HG02571 (cell line): ENCODE measurements at regions not wholly inside any gene's neighbourhood (a gene's known extent, or its start where the extent isn't known, plus 50 kb on each side); places are given as distances from the start of the nearest gene placed in this dataset.

Experiments
- ATAC-seq: cut with Tn5 transposase; IDR thresholded peaks from one replicate; pipeline ENCODE4 v1.9.1; 2021; ENCODE audit warnings: mild to moderate bottlenecking, moderate library complexity; ENCODE audit not compliant: unreplicated experiment

DNA sequence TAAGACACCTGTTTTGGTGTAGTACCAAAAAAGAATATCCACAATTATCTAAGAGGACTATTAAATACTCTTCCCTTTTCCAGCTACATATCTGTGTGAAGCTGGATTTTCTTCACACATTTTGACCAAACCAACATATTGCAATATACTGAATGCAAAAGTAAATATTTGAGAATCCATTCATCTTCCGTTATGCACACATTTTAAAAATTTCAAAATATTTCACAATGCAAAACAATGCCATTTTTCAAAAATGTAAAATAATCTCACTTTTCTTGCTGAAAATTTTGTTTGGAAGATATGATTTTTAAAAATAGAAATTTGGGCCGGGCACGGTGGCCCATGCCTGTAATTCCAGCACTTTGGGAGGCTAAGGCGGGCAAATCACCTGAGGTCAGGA, 133.9 kb upstream of the FUT8 start:
- no peak for ATAC-seq

- ATAC-seq, result no peak
Measured at GRCh38 chr14:65279510-65279909, 133.0 kb upstream of the FUT8 start.

- no peak for ATAC-seq
Measured at GRCh38 chr14:65279958-65280357, 132.6 kb upstream of the FUT8 start.

- no peak for ATAC-seq
Measured at GRCh38 chr14:65280653-65281052, 131.9 kb upstream of the FUT8 start.

DNA sequence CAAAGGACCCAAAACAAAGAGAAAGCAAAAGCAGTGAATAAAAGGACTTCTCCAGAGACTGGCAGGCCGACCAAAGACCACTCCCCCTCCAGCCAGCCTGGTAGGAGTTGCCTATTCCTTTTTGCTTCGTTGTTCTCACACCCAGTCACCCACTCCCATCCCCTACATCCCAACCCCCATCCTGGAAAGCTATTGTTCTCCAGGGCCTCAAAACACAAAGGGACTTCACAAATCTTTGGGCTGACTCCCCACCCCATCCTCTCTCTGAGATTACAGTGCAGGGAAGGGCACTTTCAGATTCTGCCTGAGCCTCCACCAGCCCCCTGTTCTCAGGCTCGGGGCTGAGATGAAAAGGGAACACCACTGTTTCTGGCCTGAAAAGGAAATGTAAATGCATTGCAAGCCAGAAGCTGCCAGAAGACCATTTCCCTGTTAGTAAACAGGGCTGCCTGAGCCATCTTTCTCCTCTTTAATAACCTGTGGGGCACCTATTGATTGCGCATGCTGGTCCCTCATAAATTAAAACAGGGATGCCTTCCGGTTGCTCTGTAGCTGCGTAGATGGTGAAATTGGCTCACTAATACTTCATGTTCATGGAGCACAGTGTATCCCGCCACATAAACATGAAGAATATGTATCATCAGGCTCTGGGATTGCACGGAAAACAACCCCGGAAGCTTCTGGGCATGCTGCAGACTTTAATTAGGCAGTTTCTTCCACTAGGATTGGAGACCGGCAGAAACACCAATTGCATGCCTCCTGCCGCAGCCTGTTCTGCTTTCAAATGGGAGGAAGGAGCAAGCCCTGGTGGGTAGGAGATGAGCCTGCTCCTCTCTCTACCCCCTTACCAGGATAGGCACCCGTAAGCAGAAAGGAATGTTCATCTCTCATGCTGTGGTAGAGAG, 130.3 kb upstream of the FUT8 start:
- no peak for ATAC-seq

DNA sequence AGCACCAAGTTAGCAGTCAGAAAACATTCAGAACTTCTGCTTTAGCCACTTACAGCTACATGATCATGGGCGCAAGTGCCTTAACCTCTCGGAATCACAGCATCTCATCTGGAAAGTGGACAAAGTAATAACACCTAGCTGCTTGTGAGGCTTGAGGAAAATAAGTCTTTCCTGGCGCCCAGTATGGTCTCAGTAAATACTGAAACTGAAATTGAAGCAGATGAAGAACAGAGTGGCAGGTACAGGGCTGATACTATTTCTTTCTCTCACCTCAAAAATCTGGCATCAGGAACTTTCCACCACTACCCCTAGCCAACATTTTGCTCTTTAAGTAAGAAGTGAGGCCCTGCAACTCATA, 129.7 kb upstream of the FUT8 start:
- no peak for ATAC-seq

GRCh38 chr14:65286443-65286842, 126.1 kb upstream of the FUT8 start:
- ATAC-seq, result no peak

DNA sequence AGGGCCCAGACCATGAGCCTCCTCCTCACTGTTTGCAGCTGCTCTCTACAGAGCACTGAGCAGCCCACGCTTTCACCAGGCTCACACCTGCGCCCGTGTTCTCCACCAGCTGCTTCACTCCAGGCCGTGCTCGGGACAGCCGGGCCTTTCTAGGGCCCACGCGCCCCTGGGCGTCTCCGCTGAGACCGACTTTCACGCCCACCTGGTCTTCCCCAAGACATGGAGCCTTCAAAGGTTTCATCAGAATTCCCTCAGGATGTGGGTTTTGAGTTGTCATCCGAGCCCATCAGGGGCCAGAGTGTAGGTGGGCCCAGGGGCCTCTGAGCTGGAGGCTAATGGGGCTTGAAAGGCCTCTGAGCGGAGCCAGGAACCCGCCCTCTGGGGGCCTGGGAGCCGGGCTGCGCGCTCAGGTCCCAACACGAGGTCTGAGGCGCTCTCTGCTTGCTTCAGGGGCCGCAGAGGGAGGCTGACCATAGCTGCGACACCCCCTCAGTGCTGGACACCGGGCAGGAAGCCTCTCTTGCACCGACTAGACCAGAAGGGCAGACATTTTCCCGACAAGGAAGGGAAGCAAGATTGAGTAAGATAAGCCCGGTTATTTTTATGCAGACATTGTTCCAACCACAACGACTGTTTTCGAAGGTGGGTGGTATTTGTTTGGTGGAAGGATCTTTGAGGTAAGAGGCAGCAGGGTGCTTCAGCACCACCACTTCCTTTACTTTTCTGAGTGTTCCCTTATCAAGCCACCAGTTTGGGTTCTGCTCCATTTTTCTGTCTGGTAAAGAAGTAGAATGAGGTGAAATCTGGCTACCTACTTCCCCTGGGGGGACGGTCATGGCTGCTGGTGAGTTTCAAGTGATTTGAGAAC, 125.0 kb upstream of the FUT8 start:
- peak; percentile 65 for ATAC-seq

DNA sequence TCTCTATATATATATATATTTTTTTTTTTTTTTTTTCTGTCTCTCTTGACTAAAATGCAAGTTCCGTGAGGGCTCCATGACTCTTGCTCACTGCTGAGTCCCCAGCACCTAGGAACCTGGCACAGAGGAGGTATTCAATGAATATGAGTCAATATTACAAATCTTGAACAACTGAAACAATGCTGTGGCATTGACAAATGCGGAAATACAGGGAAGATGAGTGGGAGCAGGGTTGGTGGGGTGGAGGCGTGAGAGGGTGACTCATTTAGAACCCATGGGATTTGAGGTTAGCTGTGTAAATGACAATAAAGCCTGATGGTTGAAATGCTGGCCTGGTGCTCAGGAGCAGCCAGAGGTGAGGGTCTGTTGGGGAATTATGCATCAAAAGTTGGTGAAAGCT, 121.7 kb upstream of the FUT8 start:
- no peak for ATAC-seq

DNA sequence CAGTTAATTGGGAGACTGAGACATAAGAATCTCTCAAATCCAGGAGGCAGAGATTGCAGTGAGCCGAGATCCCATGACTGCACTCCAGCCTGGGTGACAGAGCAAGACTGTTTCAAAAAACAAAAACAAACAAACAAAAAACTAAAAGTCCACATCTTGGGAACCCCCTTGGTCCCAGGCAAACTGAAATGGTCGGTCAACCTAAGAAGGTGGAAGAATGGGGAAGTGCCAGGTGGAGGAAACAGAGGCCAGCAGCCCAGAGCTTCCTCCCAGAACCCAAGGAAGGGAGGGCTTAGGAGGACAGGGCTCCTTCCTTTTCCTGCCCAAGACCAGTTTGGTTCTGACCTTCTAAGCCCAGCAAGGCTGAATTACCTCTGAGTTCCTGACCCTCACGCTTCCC, 121.0 kb upstream of the FUT8 start:
- no peak for ATAC-seq

DNA sequence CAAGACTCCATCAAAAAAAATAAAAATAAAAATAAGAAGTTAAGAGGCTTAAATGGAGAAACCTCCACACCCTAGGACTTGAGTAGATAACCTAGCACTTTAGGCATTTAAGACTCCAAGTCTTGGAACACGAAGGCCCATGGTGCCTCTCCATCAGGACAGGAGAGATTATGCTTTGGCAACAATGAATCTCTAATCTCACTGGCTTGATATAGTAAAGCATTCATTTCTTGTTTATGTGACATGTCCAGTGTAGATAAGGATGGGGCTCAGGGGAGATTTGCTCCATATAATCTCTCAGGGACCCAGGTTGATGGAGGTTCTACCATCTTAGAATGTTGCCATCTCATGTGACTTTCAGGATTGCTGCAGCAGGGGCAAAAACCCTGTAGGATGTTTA, 117.7 kb upstream of the FUT8 start:
- no peak for ATAC-seq

GRCh38 chr14:65296402-65296801, 116.1 kb upstream of the FUT8 start:
- no peak for ATAC-seq

DNA sequence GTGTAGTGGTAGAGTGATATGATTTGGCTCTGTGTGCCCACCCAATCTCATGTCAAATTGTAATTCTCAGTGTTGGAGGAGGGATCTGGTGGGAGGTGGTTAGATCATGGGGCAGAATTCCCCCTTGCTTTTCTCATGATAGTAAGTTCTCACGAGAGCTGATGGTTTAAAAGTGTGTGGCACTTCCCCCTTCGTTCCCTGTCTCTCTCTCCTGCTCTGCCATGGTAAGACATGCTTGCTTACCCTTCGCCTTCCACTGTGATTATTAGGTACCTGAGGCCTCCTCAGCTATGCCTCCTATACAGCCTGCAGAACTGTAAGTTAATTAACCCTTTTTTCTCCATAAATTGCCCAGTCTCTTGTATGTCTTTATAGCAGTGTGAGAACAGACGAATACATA, 115.7 kb upstream of the FUT8 start:
- ATAC-seq, result no peak

- ATAC-seq, result no peak
Measured at GRCh38 chr14:65297744-65298143, 114.8 kb upstream of the FUT8 start.

DNA sequence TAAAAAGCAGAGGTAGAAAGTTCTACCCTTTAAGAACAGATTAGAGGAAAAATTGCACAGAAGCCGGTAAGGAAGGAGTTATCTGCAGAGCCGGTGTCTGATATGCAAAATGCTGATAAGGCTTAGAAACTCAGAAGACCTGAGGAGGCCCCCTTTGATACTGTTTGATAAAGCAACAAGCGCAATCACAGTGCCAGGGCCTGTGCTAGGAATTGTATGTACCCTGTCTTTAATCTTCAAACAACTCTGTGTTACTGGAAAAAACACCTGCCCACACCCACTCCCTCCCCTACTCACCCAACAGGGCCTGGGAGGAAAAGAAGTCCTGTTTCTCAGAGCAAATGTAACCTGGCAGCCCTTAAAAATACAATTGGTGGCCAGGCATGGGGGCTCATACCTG, 112.7 kb upstream of the FUT8 start:
- no peak for ATAC-seq

GRCh38 chr14:65301862-65302539, 110.5 kb upstream of the FUT8 start:
- peak; percentile 62 for ATAC-seq

DNA sequence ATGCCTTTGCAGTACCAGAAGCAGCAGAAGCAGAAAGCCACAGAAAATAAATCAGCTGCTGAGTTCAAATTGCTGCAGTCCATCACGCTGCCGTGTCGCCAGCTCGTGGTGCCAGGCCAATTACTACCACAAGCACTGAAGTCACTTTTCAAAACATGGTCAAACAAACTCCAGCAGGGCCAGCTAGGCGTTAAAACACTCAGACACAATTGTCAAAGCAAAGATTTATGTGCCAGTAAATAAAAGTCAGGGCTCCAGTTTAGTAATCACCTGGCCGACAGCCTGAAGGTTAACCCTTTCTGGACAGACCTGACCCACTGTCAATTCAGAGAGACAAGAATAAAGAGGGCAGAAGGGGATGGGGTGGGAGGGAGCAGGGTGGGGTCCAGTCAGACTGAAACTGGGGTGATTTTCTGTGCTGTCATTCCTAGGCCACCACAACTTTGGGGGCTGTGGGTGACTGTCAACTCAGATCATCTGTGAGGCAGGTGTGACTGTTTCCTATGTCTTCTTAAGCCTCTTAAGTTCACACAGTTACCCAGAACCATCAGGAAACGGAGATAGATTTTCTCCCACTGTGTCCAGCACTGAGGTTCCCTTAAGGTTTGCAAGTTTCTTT, 109.8 kb upstream of the FUT8 start:
- ATAC-seq, result peak; percentile 27

DNA sequence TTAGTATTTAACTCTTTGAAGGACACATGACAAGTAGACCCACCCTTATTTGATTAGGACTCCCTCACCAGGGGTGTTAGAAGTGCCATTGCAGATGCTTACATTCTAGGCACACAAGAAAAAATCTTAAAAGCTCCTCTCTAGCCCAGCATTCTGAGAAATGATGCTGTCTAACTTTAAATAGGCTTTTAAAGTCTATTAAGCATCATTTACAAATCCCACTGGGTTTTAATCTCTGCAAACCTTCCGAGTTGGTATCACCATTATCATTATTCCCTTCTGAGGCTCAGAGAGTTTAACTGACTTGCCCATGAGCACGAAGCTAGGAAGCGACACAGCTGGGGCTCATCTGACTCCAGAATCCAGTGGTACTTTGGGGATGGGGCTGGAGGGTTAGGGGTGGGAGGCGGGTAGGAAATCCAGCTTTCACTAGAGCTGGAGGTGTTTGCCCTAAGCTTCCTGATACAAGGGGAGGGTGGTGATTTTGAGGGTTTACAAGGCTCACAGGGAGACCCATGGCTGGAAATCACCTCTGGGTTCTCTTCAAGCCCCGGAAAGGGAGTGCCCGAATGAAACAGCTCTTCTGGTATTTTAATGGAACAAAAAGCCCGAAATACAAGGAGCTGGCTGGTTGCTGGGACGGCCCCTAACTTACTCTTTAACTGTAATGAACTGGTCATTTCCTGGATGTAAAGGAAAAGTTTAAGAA, 109.2 kb upstream of the FUT8 start:
- no peak for ATAC-seq

DNA sequence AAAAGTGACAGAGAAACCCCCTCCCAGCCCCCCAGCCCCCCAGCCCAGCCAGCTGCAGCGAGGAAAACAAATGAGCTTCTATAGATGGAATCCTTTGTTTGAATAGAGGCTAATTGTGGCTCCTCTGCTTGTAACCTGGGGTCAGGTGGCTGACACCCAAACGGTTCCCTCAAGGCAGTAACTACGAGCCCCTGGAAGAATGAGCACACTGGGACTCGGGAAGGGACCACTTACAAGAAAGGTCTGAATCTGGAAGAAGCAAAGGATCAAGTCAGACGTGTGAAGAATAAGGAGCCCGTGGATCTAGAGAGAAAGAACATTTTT, 108.7 kb upstream of the FUT8 start:
- no peak for ATAC-seq

- no peak for ATAC-seq
Measured at GRCh38 chr14:65304239-65304638, 108.3 kb upstream of the FUT8 start.

DNA sequence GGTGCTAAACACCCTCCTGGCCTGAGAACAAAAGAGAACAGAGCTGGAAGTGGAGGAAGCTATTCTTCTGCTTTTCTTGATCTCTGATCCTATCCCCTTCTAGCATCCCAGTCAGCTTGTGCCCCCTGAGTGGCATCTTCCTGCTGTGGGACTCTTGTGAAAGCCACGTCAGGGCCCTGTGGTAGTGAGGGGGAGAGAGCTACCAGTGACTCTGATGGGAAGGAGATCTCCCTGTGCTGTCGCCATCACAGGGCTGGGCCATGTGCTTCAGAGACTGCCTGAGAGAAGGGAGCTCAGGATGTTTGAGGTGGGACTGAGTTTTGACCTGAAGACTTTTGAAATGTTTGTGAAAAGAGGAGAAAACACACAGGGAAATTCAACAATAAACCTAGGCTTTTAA, 107.6 kb upstream of the FUT8 start:
- no peak for ATAC-seq
